ENCODE measurements at regions not wholly inside any gene's neighbourhood (a gene's known extent, or its start where the extent isn't known, plus 50 kb on each side); places are given as distances from the start of the nearest gene placed in this dataset.

DNA sequence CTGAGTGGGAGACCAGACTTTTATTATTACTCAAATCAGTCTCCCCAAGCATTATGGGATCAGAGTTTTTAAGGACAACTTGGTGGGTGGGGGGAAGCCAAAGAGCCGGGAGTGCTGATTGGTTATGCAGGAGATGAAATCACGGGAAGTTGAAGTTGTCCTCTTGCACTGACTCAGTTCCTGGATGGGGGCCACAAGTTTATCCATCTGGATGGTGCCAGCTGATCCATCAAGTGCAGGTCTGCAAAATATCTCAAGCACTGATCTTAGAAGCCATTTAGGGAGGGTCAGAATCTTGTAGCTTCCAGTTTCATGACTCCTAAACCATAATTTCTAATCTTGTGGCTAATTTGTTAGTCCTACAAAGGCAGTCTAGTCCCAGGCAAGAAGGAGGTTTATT lies 53.5 kb upstream of the LMO1 start:
- TF ChIP-seq SMC3 (conservative IDR thresholded peaks at IDR 0.05; ENCODE audit: poor library complexity) (no peak), EP300 (conservative IDR thresholded peaks at IDR 0.05; ENCODE audit: poor library complexity, severe bottlenecking) (no peak), EZH2 (IDR thresholded peaks at IDR 0.05; ENCODE audit: borderline replicate concordance, insufficient read depth, low read length, poor library complexity, severe bottlenecking) (no peak), POLR2AphosphoS5 (IDR thresholded peaks at IDR 0.05) (no peak), MXI1 (conservative IDR thresholded peaks at IDR 0.05; ENCODE audit: poor library complexity, severe bottlenecking) (no peak), RAD21 (conservative IDR thresholded peaks at IDR 0.05) (no peak)
- TF ChIP-seq, protein P1, sequence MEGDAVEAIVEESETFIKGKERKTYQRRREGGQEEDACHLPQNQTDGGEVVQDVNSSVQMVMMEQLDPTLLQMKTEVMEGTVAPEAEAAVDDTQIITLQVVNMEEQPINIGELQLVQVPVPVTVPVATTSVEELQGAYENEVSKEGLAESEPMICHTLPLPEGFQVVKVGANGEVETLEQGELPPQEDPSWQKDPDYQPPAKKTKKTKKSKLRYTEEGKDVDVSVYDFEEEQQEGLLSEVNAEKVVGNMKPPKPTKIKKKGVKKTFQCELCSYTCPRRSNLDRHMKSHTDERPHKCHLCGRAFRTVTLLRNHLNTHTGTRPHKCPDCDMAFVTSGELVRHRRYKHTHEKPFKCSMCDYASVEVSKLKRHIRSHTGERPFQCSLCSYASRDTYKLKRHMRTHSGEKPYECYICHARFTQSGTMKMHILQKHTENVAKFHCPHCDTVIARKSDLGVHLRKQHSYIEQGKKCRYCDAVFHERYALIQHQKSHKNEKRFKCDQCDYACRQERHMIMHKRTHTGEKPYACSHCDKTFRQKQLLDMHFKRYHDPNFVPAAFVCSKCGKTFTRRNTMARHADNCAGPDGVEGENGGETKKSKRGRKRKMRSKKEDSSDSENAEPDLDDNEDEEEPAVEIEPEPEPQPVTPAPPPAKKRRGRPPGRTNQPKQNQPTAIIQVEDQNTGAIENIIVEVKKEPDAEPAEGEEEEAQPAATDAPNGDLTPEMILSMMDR (IDR thresholded peaks at IDR 0.05; ENCODE audit: poor library complexity, severe bottlenecking): no peak
